NCI-H1417 treated with DMSO at 0.1 percent for 48 hours (cell line): ENCODE measurements at regions not wholly inside any gene's neighbourhood (a gene's known extent, or its start where the extent isn't known, plus 50 kb on each side); places are given as distances from the start of the nearest gene placed in this dataset.
A peak's percentile ranks its signal among the peaks of the same experiment; 100 is the strongest.

Experiments used
- DNase-seq: peaks from one replicate; lab custom pipeline; 2025; lab: John Stamatoyannopoulos, UW

- DNase-seq, result no peak
These were observed 179.8 kb downstream of the MEX3B start for GRCh38 chr15:81865850-81866537.

- no peak for DNase-seq
These were observed 182.7 kb downstream of the MEX3B start for GRCh38 chr15:81863162-81863561.

GRCh38 chr15:81859737-81860516 is 185.9 kb downstream of the MEX3B start:
- peak; percentile 86 for DNase-seq

GRCh38 chr15:81858586-81858985 is 187.2 kb downstream of the MEX3B start:
- no peak for DNase-seq

GRCh38 chr15:81858136-81858535 is 187.7 kb downstream of the MEX3B start:
- DNase-seq, result no peak

GRCh38 chr15:81856634-81857026 is 189.2 kb downstream of the MEX3B start:
- no peak for DNase-seq

- no peak for DNase-seq
These were observed 189.7 kb downstream of the MEX3B start for GRCh38 chr15:81856001-81856633.

- DNase-seq, result no peak
These were observed 192.6 kb downstream of the MEX3B start for GRCh38 chr15:81853150-81853748.

GRCh38 chr15:81852411-81853149 is 193.2 kb downstream of the MEX3B start:
- DNase-seq, result no peak

- DNase-seq, result no peak
These were observed 194.1 kb downstream of the MEX3B start for GRCh38 chr15:81851757-81852156.

GRCh38 chr15:81851325-81851724 is 194.5 kb downstream of the MEX3B start:
- no peak for DNase-seq

- DNase-seq, result no peak
These were observed 196.5 kb downstream of the MEX3B start for GRCh38 chr15:81849289-81849688.

GRCh38 chr15:81848701-81849100 is 197.1 kb downstream of the MEX3B start:
- DNase-seq, result no peak

- DNase-seq, result no peak
These were observed 201.9 kb downstream of the MEX3B start for GRCh38 chr15:81843757-81844407.

- DNase-seq, result no peak
These were observed 202.6 kb downstream of the MEX3B start for GRCh38 chr15:81843226-81843625.

GRCh38 chr15:81839387-81839786 is 206.4 kb downstream of the MEX3B start:
- no peak for DNase-seq

GRCh38 chr15:81835731-81836130 is 210.1 kb downstream of the MEX3B start:
- DNase-seq, result no peak

GRCh38 chr15:81830520-81830919 is 215.3 kb downstream of the MEX3B start:
- no peak for DNase-seq

GRCh38 chr15:81829918-81830317 is 215.9 kb downstream of the MEX3B start:
- no peak for DNase-seq

- no peak for DNase-seq
These were observed 217.7 kb downstream of the MEX3B start for GRCh38 chr15:81828135-81828534.

- peak; percentile 36 for DNase-seq
These were observed 220.7 kb downstream of the MEX3B start for GRCh38 chr15:81825136-81825535.
